ENCODE measurements at regions not wholly inside any gene's neighbourhood (a gene's known extent, or its start where the extent isn't known, plus 50 kb on each side); places are given as distances from the start of the nearest gene placed in this dataset.

GRCh38 chr6:95143408-95144180, 433.7 kb upstream of the MANEA start:
- Histone ChIP-seq H2BK12ac (ENCODE audit: low read length) (no peak overlapping the region), H2BK15ac (ENCODE audit: low read length) (no peak overlapping the region), H3K27me3 (ENCODE audit: control insufficient read depth in 3 of 3, insufficient read depth in 3 of 3, low read depth in 1 of 3, low read length in 3 of 3) (no peaks in the 10 kb centered on the region), H4K8ac (ENCODE audit: low read depth, low read length) (no peak overlapping the region), H3K18ac (ENCODE audit: low read length) (no peak overlapping the region), H3K14ac (ENCODE audit: low read length) (no peak overlapping the region), H3K4ac (ENCODE audit: low read length) (no peak overlapping the region), H2BK120ac (ENCODE audit: low read depth, low read length) (no peak overlapping the region), H3K36me3 (replicated peaks in 1 of 2; ENCODE audit: control insufficient read depth in 2 of 2, insufficient read depth in 2 of 2, low read length in 2 of 2) (no peaks in the 10 kb centered on the region), H3K9me3 (replicated peaks in 1 of 2; ENCODE audit: control insufficient read depth in 2 of 2, insufficient read depth in 1 of 2, low read depth in 1 of 2, low read length in 2 of 2) (no peaks in the 10 kb centered on the region), H2AFZ (ENCODE audit: low read length) (no peak overlapping the region), H3K79me1 (ENCODE audit: low read depth, low read length) (no peaks in the 10 kb centered on the region), H4K91ac (ENCODE audit: low read depth, low read length, poor library complexity) (no peak overlapping the region), H3K4me2 (ENCODE audit: insufficient read depth, low read length, poor library complexity, severe bottlenecking) (no peak overlapping the region), H3K4me1 (ENCODE audit: control insufficient read depth in 2 of 2, insufficient read depth in 1 of 2, low read depth in 1 of 2, low read length in 2 of 2) (no peaks in the 10 kb centered on the region), H2AK5ac (ENCODE audit: low read depth, low read length) (no peak overlapping the region), H3K4me3 (ENCODE audit: low read length in 2 of 2) (no peak overlapping the region), H3K27ac (replicated peaks; ENCODE audit: low read length) (no peak overlapping the region), H2BK5ac (ENCODE audit: low read length) (no peak overlapping the region), H3K23ac (ENCODE audit: low read depth, low read length, poor library complexity) (no peak overlapping the region), H3K9ac (ENCODE audit: low read depth, low read length, poor library complexity) (no peak overlapping the region)
- no peak for DNase-seq (ENCODE audit: low spot score)
- no CpG with 5 or more reads among the region's 5 CpGs for WGBS, 2 donors (ENCODE audit: extremely low coverage in 2 of 2, insufficient read length in 2 of 2, insufficient replicate concordance in 1 of 2)

DNA sequence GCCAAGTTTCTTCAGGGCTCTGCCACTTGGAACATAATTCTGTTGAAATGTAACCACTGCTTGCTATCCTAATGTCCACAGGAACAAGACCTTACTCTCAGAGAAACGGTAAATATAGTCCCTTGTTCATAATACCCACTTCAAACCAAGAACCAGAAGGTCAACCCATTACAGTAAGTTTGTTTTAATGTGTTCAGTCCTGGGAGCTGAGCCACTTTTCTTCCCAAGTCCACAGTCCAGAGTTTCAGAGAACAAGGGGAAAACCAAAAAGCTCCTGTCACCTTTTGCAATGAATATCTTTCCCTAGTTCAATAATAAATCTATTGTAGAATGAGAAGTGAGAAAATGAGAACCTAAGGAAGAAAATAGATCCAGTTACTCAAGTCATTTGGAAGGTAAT, 431.9 kb upstream of the MANEA start:
- H2BK5ac ChIP-seq (ENCODE audit: low read length), result no peak overlapping the region
- H3K18ac ChIP-seq (ENCODE audit: low read length), result no peak overlapping the region
- WGBS, 2 donors (ENCODE audit: extremely low coverage in 2 of 2, insufficient read length in 2 of 2, insufficient replicate concordance in 1 of 2), result no CpG with 5 or more reads among the region's 1 CpG
- no peaks in the 10 kb centered on the region for H3K27me3 ChIP-seq (ENCODE audit: control insufficient read depth in 3 of 3, insufficient read depth in 3 of 3, low read depth in 1 of 3, low read length in 3 of 3)
- H3K4me1 ChIP-seq (ENCODE audit: control insufficient read depth in 2 of 2, insufficient read depth in 1 of 2, low read depth in 1 of 2, low read length in 2 of 2), result no peaks in the 10 kb centered on the region
- no peaks in the 10 kb centered on the region for H3K36me3 ChIP-seq (replicated peaks in 1 of 2; ENCODE audit: control insufficient read depth in 2 of 2, insufficient read depth in 2 of 2, low read length in 2 of 2)
- H3K23ac ChIP-seq (ENCODE audit: low read depth, low read length, poor library complexity), result no peak overlapping the region
- no peak overlapping the region for H2BK12ac ChIP-seq (ENCODE audit: low read length)
- no peak overlapping the region for H2AK5ac ChIP-seq (ENCODE audit: low read depth, low read length)
- H2BK120ac ChIP-seq (ENCODE audit: low read depth, low read length), result no peak overlapping the region
- no peak overlapping the region for H3K9ac ChIP-seq (ENCODE audit: low read depth, low read length, poor library complexity)
- H3K4ac ChIP-seq (ENCODE audit: low read length), result no peak overlapping the region
- H3K9me3 ChIP-seq (replicated peaks in 1 of 2; ENCODE audit: control insufficient read depth in 2 of 2, insufficient read depth in 1 of 2, low read depth in 1 of 2, low read length in 2 of 2), result no peaks in the 10 kb centered on the region
- no peak overlapping the region for H3K4me2 ChIP-seq (ENCODE audit: insufficient read depth, low read length, poor library complexity, severe bottlenecking)
- H2BK15ac ChIP-seq (ENCODE audit: low read length), result no peak overlapping the region
- H2AFZ ChIP-seq (ENCODE audit: low read length), result no peak overlapping the region
- no peak overlapping the region for H4K91ac ChIP-seq (ENCODE audit: low read depth, low read length, poor library complexity)
- H3K4me3 ChIP-seq (ENCODE audit: low read length in 2 of 2), result no peak overlapping the region
- H3K14ac ChIP-seq (ENCODE audit: low read length), result no peak overlapping the region
- DNase-seq (ENCODE audit: low spot score), result no peak
- no peak overlapping the region for H4K8ac ChIP-seq (ENCODE audit: low read depth, low read length)
- no peak overlapping the region for H3K27ac ChIP-seq (replicated peaks; ENCODE audit: low read length)
- no peaks in the 10 kb centered on the region for H3K79me1 ChIP-seq (ENCODE audit: low read depth, low read length)

DNA sequence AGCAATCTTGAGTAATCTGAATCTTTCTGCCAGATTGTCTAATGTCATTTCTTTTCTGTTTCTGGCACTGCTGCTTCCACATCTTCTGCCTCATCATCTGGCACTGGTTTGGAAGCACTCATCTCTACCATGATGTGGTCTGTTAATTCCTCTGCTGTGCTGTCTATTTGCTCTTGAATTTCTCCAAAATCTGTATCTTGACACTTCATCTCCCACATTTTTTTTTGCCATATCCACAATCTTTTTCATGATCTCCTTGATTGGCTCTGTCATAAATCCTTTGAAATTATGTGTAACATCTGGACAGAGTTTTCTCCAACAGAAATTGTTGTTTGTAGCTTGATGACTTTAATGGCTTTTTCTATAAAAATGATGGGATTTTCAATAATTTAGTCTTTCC, 417.8 kb upstream of the MANEA start:
- no peak overlapping the region for H3K4me2 ChIP-seq (ENCODE audit: insufficient read depth, low read length, poor library complexity, severe bottlenecking)
- DNase-seq (ENCODE audit: low spot score), result no peak
- H3K36me3 ChIP-seq (replicated peaks in 1 of 2; ENCODE audit: control insufficient read depth in 2 of 2, insufficient read depth in 2 of 2, low read length in 2 of 2), result no peaks in the 10 kb centered on the region
- no peak overlapping the region for H3K4me3 ChIP-seq (ENCODE audit: low read length in 2 of 2)
- H4K91ac ChIP-seq (ENCODE audit: low read depth, low read length, poor library complexity), result no peak overlapping the region
- no peak overlapping the region for H4K8ac ChIP-seq (ENCODE audit: low read depth, low read length)
- H2AFZ ChIP-seq (ENCODE audit: low read length), result no peak overlapping the region
- no peak overlapping the region for H2AK5ac ChIP-seq (ENCODE audit: low read depth, low read length)
- H3K27ac ChIP-seq (replicated peaks; ENCODE audit: low read length), result no peak overlapping the region
- no peak overlapping the region for H2BK12ac ChIP-seq (ENCODE audit: low read length)
- H3K79me1 ChIP-seq (ENCODE audit: low read depth, low read length), result no peaks in the 10 kb centered on the region
- no peak overlapping the region for H2BK15ac ChIP-seq (ENCODE audit: low read length)
- no peaks in the 10 kb centered on the region for H3K9me3 ChIP-seq (replicated peaks in 1 of 2; ENCODE audit: control insufficient read depth in 2 of 2, insufficient read depth in 1 of 2, low read depth in 1 of 2, low read length in 2 of 2)
- no peak overlapping the region for H3K4ac ChIP-seq (ENCODE audit: low read length)
- no peak overlapping the region for H3K14ac ChIP-seq (ENCODE audit: low read length)
- H3K27me3 ChIP-seq (ENCODE audit: control insufficient read depth in 3 of 3, insufficient read depth in 3 of 3, low read depth in 1 of 3, low read length in 3 of 3), result no peaks in the 10 kb centered on the region
- no peak overlapping the region for H3K23ac ChIP-seq (ENCODE audit: low read depth, low read length, poor library complexity)
- no peak overlapping the region for H3K9ac ChIP-seq (ENCODE audit: low read depth, low read length, poor library complexity)
- no peak overlapping the region for H2BK5ac ChIP-seq (ENCODE audit: low read length)
- no peak overlapping the region for H2BK120ac ChIP-seq (ENCODE audit: low read depth, low read length)
- no peak overlapping the region for H3K18ac ChIP-seq (ENCODE audit: low read length)
- H3K4me1 ChIP-seq (ENCODE audit: control insufficient read depth in 2 of 2, insufficient read depth in 1 of 2, low read depth in 1 of 2, low read length in 2 of 2), result no peaks in the 10 kb centered on the region

- Histone ChIP-seq H2BK12ac (ENCODE audit: low read length) (no peak overlapping the region), H3K23ac (ENCODE audit: low read depth, low read length, poor library complexity) (no peak overlapping the region), H3K4me1 (ENCODE audit: control insufficient read depth in 2 of 2, insufficient read depth in 1 of 2, low read depth in 1 of 2, low read length in 2 of 2) (peaks cover 0 to 5% of the 10 kb centered on the region in 2 donors), H3K36me3 (replicated peaks in 1 of 2; ENCODE audit: control insufficient read depth in 2 of 2, insufficient read depth in 2 of 2, low read length in 2 of 2) (no peaks in the 10 kb centered on the region), H3K79me1 (ENCODE audit: low read depth, low read length) (no peaks in the 10 kb centered on the region), H3K9me3 (replicated peaks in 1 of 2; ENCODE audit: control insufficient read depth in 2 of 2, insufficient read depth in 1 of 2, low read depth in 1 of 2, low read length in 2 of 2) (no peaks in the 10 kb centered on the region), H3K4ac (ENCODE audit: low read length) (no peak overlapping the region), H4K91ac (ENCODE audit: low read depth, low read length, poor library complexity) (no peak overlapping the region), H3K27ac (replicated peaks; ENCODE audit: low read length) (no peak overlapping the region), H3K18ac (ENCODE audit: low read length) (no peak overlapping the region), H3K4me3 (ENCODE audit: low read length in 2 of 2) (no peak overlapping the region), H2BK120ac (ENCODE audit: low read depth, low read length) (no peak overlapping the region), H3K14ac (ENCODE audit: low read length) (no peak overlapping the region), H3K4me2 (ENCODE audit: insufficient read depth, low read length, poor library complexity, severe bottlenecking) (no peak overlapping the region), H2AK5ac (ENCODE audit: low read depth, low read length) (no peak overlapping the region), H3K27me3 (ENCODE audit: control insufficient read depth in 3 of 3, insufficient read depth in 3 of 3, low read depth in 1 of 3, low read length in 3 of 3) (no peaks in the 10 kb centered on the region), H2AFZ (ENCODE audit: low read length) (no peak overlapping the region), H4K8ac (ENCODE audit: low read depth, low read length) (no peak overlapping the region), H2BK5ac (ENCODE audit: low read length) (no peak overlapping the region), H2BK15ac (ENCODE audit: low read length) (no peak overlapping the region), H3K9ac (ENCODE audit: low read depth, low read length, poor library complexity) (no peak overlapping the region)
- no CpG with 5 or more reads among the region's 2 CpGs for WGBS, 2 donors (ENCODE audit: extremely low coverage in 2 of 2, insufficient read length in 2 of 2, insufficient replicate concordance in 1 of 2)
- DNase-seq (ENCODE audit: low spot score), result no peak
These were observed 407.6 kb upstream of the MANEA start for GRCh38 chr6:95169775-95170174.
